ENCODE measurements at regions not wholly inside any gene's neighbourhood (a gene's known extent, or its start where the extent isn't known, plus 50 kb on each side); places are given as distances from the start of the nearest gene placed in this dataset.

DNA sequence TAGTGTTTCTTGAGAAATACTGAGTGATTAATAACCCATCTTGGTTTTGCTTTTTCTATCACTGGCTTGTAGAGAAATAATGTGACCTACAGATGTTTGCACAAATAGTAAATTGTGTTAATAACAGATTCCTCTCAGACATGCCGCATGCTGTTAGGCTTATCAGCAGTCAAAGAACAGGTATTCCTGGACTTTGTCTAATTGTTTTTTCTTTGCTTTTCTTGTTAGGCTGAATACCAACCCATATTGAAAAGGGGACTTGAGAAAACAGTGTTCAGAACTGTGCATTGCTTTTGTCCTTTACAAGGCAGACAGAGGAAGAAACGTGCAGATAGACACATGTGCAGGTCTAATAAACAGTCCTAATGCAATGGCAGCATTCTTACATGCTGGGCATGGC, 51.0 kb upstream of the RARB start:
- Histone ChIP-seq H4K20me1 (ENCODE audit: insufficient read depth) (no peaks in the 10 kb centered on the region), H3K4me3 (no peak overlapping the region), H3K79me2 (ENCODE audit: low read depth) (no peaks in the 10 kb centered on the region), H3K4me1 (replicated peaks; ENCODE audit: insufficient read depth) (no peaks in the 10 kb centered on the region), H3K27me3 (ENCODE audit: insufficient read depth, low read depth) (no peaks in the 10 kb centered on the region), H2AFZ (no peak overlapping the region), H3F3A (ENCODE audit: insufficient read depth, low read depth) (no peaks in the 10 kb centered on the region), H3K4me2 (no peak overlapping the region), H3K36me3 (ENCODE audit: low read depth) (no peaks in the 10 kb centered on the region), H3K27ac (no peak overlapping the region), H3K9me3 (ENCODE audit: insufficient read depth, low read depth) (no peaks in the 10 kb centered on the region), H3K9me2 (ENCODE audit: insufficient read depth) (no peaks in the 10 kb centered on the region)
- no TSS peak for BruUV-seq (replicated peaks)
- ChIA-PET POLR2A (ENCODE audit: unreplicated experiment) (interaction anchor here (0.6 kb wide), 1 partner anchor 21 kb away, joined by 5 read pairs; no protein-coding TSS in a partner anchor), CTCF (no interaction called here)
- intact Hi-C loops (cut with micrococcal nuclease; ENCODE audit: unreplicated experiment), result no loop called here
- DNase-seq, result no peak
- no peak for TF ChIP-seq EZH2 (IDR thresholded peaks at IDR 0.05; ENCODE audit: low read depth)
- TF ChIP-seq, protein P1, sequence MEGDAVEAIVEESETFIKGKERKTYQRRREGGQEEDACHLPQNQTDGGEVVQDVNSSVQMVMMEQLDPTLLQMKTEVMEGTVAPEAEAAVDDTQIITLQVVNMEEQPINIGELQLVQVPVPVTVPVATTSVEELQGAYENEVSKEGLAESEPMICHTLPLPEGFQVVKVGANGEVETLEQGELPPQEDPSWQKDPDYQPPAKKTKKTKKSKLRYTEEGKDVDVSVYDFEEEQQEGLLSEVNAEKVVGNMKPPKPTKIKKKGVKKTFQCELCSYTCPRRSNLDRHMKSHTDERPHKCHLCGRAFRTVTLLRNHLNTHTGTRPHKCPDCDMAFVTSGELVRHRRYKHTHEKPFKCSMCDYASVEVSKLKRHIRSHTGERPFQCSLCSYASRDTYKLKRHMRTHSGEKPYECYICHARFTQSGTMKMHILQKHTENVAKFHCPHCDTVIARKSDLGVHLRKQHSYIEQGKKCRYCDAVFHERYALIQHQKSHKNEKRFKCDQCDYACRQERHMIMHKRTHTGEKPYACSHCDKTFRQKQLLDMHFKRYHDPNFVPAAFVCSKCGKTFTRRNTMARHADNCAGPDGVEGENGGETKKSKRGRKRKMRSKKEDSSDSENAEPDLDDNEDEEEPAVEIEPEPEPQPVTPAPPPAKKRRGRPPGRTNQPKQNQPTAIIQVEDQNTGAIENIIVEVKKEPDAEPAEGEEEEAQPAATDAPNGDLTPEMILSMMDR (conservative IDR thresholded peaks at IDR 0.05), result no peak

Data from PC-9 (cell line).